NOMO-1 treated with DMSO at 0.1 percent for 48 hours (cell line): ENCODE measurements at regions not wholly inside any gene's neighbourhood (a gene's known extent, or its start where the extent isn't known, plus 50 kb on each side); places are given as distances from the start of the nearest gene placed in this dataset.

Experiments
- DNase-seq: peaks from one replicate; lab custom pipeline; 2025; ENCODE audit not compliant: unreplicated experiment; lab: John Stamatoyannopoulos, UW

- DNase-seq, result no peak
Observed at GRCh38 chr10:88164471-88164870, 301.0 kb downstream of the PTEN start.

GRCh38 chr10:88165849-88166271 lies 302.4 kb downstream of the PTEN start:
- DNase-seq, result no peak

- no peak for DNase-seq
Observed at GRCh38 chr10:88168171-88169036, 305.0 kb downstream of the PTEN start.

- no peak for DNase-seq
Observed at GRCh38 chr10:88169037-88169319, 305.6 kb downstream of the PTEN start.

- no peak for DNase-seq
Observed at GRCh38 chr10:88170628-88171027, 307.2 kb downstream of the PTEN start.

- DNase-seq, result no peak
Observed at GRCh38 chr10:88172159-88172558, 308.7 kb downstream of the PTEN start.

GRCh38 chr10:88174391-88174790 lies 311.0 kb downstream of the PTEN start:
- no peak for DNase-seq

- DNase-seq, result no peak
Observed at GRCh38 chr10:88178758-88179157, 315.3 kb downstream of the PTEN start.

GRCh38 chr10:88179831-88180230 lies 316.4 kb downstream of the PTEN start:
- DNase-seq, result no peak

- no peak for DNase-seq
Observed at GRCh38 chr10:88181902-88182600, 318.6 kb downstream of the PTEN start.

- DNase-seq, result no peak
Observed at GRCh38 chr10:88182601-88182930, 319.1 kb downstream of the PTEN start.

- DNase-seq, result no peak
Observed at GRCh38 chr10:88184543-88185297, 321.3 kb downstream of the PTEN start.

- DNase-seq, result no peak
Observed at GRCh38 chr10:88185830-88186229, 322.4 kb downstream of the PTEN start.

- no peak for DNase-seq
Observed at GRCh38 chr10:88186335-88186734, 322.9 kb downstream of the PTEN start.

GRCh38 chr10:88187472-88187871 lies 324.0 kb downstream of the PTEN start:
- peak; percentile 85 for DNase-seq

GRCh38 chr10:88190123-88190522 lies 326.7 kb downstream of the PTEN start:
- no peak for DNase-seq

- no peak for DNase-seq
Observed at GRCh38 chr10:88190540-88191235, 327.3 kb downstream of the PTEN start.

- no peak for DNase-seq
Observed at GRCh38 chr10:88193018-88193417, 329.6 kb downstream of the PTEN start.

GRCh38 chr10:88194041-88194887 lies 330.8 kb downstream of the PTEN start:
- no peak for DNase-seq

- no peak for DNase-seq
Observed at GRCh38 chr10:88194961-88195367, 331.5 kb downstream of the PTEN start.
